SK-N-SH treated with all-trans-retinoic acid at 6 μM for 48 hours (cell line): ENCODE measurements at regions not wholly inside any gene's neighbourhood (a gene's known extent, or its start where the extent isn't known, plus 50 kb on each side); places are given as distances from the start of the nearest gene placed in this dataset.

ENCODE experiments used
- ATAC-seq: fragments of 200-7000 bp; cut with Tn5 transposase; 3 replicates; pipeline ENCODE4 v1.9.1; 2020; ENCODE audit warnings: mild to moderate bottlenecking, moderate library complexity
- ARNTL ChIP-seq: fragments of 450-650 bp; formaldehyde crosslinking; IDR thresholded peaks from 2 replicates; pipeline ENCODE4 v1.5.0; 2020; ENCODE audit warnings: low read depth, mild to moderate bottlenecking, moderate library complexity, borderline replicate concordance
- BACH2 ChIP-seq: fragments of 250-450 bp; sonication (Bioruptor Pico); IDR thresholded peaks from 2 replicates; pipeline ENCODE4 v1.9.0; 2021; ENCODE audit warnings: mild to moderate bottlenecking, borderline replicate concordance
- CREB5 ChIP-seq: fragments of 250-450 bp; sonication (Bioruptor Pico); IDR thresholded peaks from 2 replicates; pipeline ENCODE4 v1.5.1; 2020; ENCODE audit warnings: low read depth, mild to moderate bottlenecking, moderate library complexity
- CSDC2 ChIP-seq: fragments of 250-450 bp; sonication (Bioruptor Pico); IDR thresholded peaks from 2 replicates; pipeline ENCODE4 v1.5.0; 2020; ENCODE audit warnings: mild to moderate bottlenecking, moderate library complexity
- CSRNP3 ChIP-seq: fragments of 250-450 bp; sonication (Bioruptor Pico); IDR thresholded peaks from 2 replicates; pipeline ENCODE4 v1.5.1; 2021; ENCODE audit warnings: mild to moderate bottlenecking, moderate library complexity
- ESRRG ChIP-seq: fragments of 250-450 bp; sonication (Bioruptor Pico); IDR thresholded peaks from 2 replicates; pipeline ENCODE4 v1.6.1; 2021; ENCODE audit warnings: mild to moderate bottlenecking
- GLIS3 ChIP-seq: fragments of 250-450 bp; sonication (Bioruptor Pico); IDR thresholded peaks from 2 replicates; pipeline ENCODE4 v1.5.0; 2020; ENCODE audit warnings: mild to moderate bottlenecking, moderate library complexity
- ISL1 ChIP-seq: fragments of 250-450 bp; sonication (Bioruptor Pico); IDR thresholded peaks from 2 replicates; pipeline ENCODE4 v2.1.2; 2022; ENCODE audit warnings: mild to moderate bottlenecking, moderate library complexity
- OSR1 ChIP-seq: fragments of 250-450 bp; sonication (Bioruptor Pico); IDR thresholded peaks from 2 replicates; pipeline ENCODE4 v1.8.0; 2022; ENCODE audit warnings: moderate library complexity, mild to moderate bottlenecking, inconsistent platforms
- POU6F1 ChIP-seq: fragments of 250-450 bp; sonication (Bioruptor Pico); IDR thresholded peaks from 2 replicates; pipeline ENCODE4 v1.8.0; 2021; ENCODE audit warnings: low read depth, mild to moderate bottlenecking, moderate library complexity, borderline replicate concordance
- PPARA ChIP-seq: fragments of 250-450 bp; sonication (Bioruptor Pico); IDR thresholded peaks from 2 replicates; pipeline ENCODE4 v1.5.0; 2020; ENCODE audit warnings: mild to moderate bottlenecking, borderline replicate concordance
- RARB ChIP-seq: fragments of 250-450 bp; sonication (Bioruptor Pico); IDR thresholded peaks from 2 replicates; pipeline ENCODE4 v1.8.0; 2021; ENCODE audit warnings: mild to moderate bottlenecking, moderate library complexity
- TCF4 ChIP-seq: fragments of 250-450 bp; sonication (Bioruptor Pico); IDR thresholded peaks from 2 replicates; pipeline ENCODE4 v1.8.0; 2021; ENCODE audit warnings: mild to moderate bottlenecking, moderate library complexity, borderline replicate concordance
- TOX ChIP-seq: fragments of 250-450 bp; sonication (Bioruptor Pico); IDR thresholded peaks from 2 replicates; pipeline ENCODE4 v1.8.0; 2021; ENCODE audit warnings: mild to moderate bottlenecking, moderate library complexity, borderline replicate concordance
- ZC3H10 ChIP-seq: fragments of 250-450 bp; sonication (Bioruptor Pico); IDR thresholded peaks from 2 replicates; pipeline ENCODE4 v1.5.1; 2021; ENCODE audit warnings: mild to moderate bottlenecking, moderate library complexity
- ZFP3 ChIP-seq: fragments of 250-450 bp; sonication (Bioruptor Pico); IDR thresholded peaks from 2 replicates; pipeline ENCODE4 v1.5.0; 2020; ENCODE audit warnings: mild to moderate bottlenecking, moderate library complexity
- ZFP30 ChIP-seq: fragments of 450-650 bp; formaldehyde crosslinking; IDR thresholded peaks from 2 replicates; pipeline ENCODE4 v1.5.0; 2022; ENCODE audit warnings: mild to moderate bottlenecking, moderate library complexity
- ZNF565 ChIP-seq: fragments of 450-650 bp; formaldehyde crosslinking; conservative IDR thresholded peaks from 2 replicates; pipeline ENCODE4 v1.5.0; 2020; ENCODE audit warnings: low read depth, mild to moderate bottlenecking, moderate library complexity
- ZNF70 ChIP-seq: fragments of 450-650 bp; formaldehyde crosslinking; IDR thresholded peaks from 2 replicates; pipeline ENCODE4 v1.5.0; 2020; ENCODE audit warnings: mild to moderate bottlenecking, moderate library complexity
- ZNF8 ChIP-seq: fragments of 450-650 bp; formaldehyde crosslinking; IDR thresholded peaks from 2 replicates; pipeline ENCODE4 v1.5.0; 2020; ENCODE audit warnings: mild to moderate bottlenecking, moderate library complexity
- TF ChIP-seq, protein P1 (sequence below): fragments of 250-450 bp; sonication (Bioruptor Pico); IDR thresholded peaks from 2 replicates; pipeline ENCODE4 v1.8.0; 2020; ENCODE audit warnings: mild to moderate bottlenecking, moderate library complexity, borderline replicate concordance
- TF ChIP-seq, protein P2 (sequence below): fragments of 250-450 bp; sonication (Bioruptor Pico); IDR thresholded peaks from 2 replicates; pipeline ENCODE4 v1.5.0; 2020; ENCODE audit warnings: mild to moderate bottlenecking, moderate library complexity

- ATAC-seq, result peak; percentile 89
- TF ChIP-seq ZNF8 (CRISPR knock-in tag), result no peak
- no peak for TF ChIP-seq ZNF70 (CRISPR knock-in tag)
- TF ChIP-seq BACH2 (CRISPR knock-in tag), result no peak
- TF ChIP-seq ESRRG (CRISPR knock-in tag), result no peak
- no peak for TF ChIP-seq ISL1
- no peak for TF ChIP-seq TOX (CRISPR knock-in tag)
- TF ChIP-seq, protein P1, sequence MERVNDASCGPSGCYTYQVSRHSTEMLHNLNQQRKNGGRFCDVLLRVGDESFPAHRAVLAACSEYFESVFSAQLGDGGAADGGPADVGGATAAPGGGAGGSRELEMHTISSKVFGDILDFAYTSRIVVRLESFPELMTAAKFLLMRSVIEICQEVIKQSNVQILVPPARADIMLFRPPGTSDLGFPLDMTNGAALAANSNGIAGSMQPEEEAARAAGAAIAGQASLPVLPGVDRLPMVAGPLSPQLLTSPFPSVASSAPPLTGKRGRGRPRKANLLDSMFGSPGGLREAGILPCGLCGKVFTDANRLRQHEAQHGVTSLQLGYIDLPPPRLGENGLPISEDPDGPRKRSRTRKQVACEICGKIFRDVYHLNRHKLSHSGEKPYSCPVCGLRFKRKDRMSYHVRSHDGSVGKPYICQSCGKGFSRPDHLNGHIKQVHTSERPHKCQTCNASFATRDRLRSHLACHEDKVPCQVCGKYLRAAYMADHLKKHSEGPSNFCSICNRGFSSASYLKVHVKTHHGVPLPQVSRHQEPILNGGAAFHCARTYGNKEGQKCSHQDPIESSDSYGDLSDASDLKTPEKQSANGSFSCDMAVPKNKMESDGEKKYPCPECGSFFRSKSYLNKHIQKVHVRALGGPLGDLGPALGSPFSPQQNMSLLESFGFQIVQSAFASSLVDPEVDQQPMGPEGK (CRISPR knock-in tag), result no peak
- no peak for TF ChIP-seq CSRNP3
- TF ChIP-seq CSDC2 (CRISPR knock-in tag), result no peak
- no peak for TF ChIP-seq POU6F1
- no peak for TF ChIP-seq ARNTL (CRISPR knock-in tag)
- no peak for TF ChIP-seq ZFP3 (CRISPR knock-in tag)
- no peak for TF ChIP-seq ZC3H10 (CRISPR knock-in tag)
- TF ChIP-seq ZNF565 (CRISPR knock-in tag), result no peak
- no peak for TF ChIP-seq GLIS3 (CRISPR knock-in tag)
- no peak for TF ChIP-seq PPARA (CRISPR knock-in tag)
Measured at GRCh38 chr15:62534996-62535395, 369.9 kb upstream of the C2CD4B start.

DNA sequence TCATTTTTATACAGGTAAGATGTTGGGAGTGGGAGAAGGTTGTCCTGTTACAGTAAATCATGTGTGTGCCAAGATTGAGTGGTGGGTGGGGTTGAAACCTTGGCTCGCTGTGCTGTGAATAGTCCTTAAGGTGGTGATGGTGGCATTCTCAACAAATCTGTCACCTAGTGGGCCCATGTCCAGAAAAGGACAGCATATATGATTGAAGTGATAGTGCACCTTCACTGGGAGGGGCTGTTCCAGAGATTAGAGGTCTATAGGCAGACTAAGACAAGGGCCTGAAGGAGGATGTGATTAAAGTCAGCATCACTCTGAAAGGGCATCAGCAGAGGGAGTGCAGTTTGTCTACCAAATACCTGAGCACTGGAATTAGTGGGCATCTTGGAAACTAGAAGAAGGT lies 374.2 kb upstream of the C2CD4B start:
- no peak for ATAC-seq
- no peak for TF ChIP-seq ESRRG (CRISPR knock-in tag)
- TF ChIP-seq ZFP30 (CRISPR knock-in tag), result no peak
- no peak for TF ChIP-seq ZNF565 (CRISPR knock-in tag)
- no peak for TF ChIP-seq ZNF8 (CRISPR knock-in tag)

DNA sequence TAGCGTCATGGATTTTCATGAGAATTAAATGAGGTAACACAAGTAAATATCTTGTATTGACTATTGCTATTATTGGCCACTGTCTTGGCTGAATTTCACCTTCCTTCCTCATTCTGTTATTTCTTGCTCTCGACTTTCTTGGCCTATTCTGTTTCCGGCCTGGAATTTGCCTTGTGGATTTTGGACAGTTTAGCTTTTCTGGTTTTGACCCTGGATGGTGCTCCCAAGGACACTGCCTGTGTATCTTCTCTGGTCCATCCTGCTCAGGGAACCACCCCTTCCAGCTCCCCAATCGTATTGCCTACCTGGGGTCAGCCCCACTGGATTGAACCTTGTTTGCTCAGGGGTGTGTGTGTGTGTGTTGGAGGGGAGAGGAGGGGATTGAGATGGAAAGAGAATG lies 376.2 kb upstream of the C2CD4B start:
- ATAC-seq, result no peak

More for the DNA sequence above, 376.2 kb upstream of the C2CD4B start:
- TF ChIP-seq TOX (CRISPR knock-in tag) (no peak), CSDC2 (CRISPR knock-in tag) (no peak), CSRNP3 (no peak), CREB5 (no peak), RARB (CRISPR knock-in tag) (no peak), ZNF8 (CRISPR knock-in tag) (no peak), TCF4 (no peak), GLIS3 (CRISPR knock-in tag) (no peak), OSR1 (CRISPR knock-in tag) (no peak), ARNTL (CRISPR knock-in tag) (no peak), ZFP3 (CRISPR knock-in tag) (no peak)
- TF ChIP-seq, protein P2, sequence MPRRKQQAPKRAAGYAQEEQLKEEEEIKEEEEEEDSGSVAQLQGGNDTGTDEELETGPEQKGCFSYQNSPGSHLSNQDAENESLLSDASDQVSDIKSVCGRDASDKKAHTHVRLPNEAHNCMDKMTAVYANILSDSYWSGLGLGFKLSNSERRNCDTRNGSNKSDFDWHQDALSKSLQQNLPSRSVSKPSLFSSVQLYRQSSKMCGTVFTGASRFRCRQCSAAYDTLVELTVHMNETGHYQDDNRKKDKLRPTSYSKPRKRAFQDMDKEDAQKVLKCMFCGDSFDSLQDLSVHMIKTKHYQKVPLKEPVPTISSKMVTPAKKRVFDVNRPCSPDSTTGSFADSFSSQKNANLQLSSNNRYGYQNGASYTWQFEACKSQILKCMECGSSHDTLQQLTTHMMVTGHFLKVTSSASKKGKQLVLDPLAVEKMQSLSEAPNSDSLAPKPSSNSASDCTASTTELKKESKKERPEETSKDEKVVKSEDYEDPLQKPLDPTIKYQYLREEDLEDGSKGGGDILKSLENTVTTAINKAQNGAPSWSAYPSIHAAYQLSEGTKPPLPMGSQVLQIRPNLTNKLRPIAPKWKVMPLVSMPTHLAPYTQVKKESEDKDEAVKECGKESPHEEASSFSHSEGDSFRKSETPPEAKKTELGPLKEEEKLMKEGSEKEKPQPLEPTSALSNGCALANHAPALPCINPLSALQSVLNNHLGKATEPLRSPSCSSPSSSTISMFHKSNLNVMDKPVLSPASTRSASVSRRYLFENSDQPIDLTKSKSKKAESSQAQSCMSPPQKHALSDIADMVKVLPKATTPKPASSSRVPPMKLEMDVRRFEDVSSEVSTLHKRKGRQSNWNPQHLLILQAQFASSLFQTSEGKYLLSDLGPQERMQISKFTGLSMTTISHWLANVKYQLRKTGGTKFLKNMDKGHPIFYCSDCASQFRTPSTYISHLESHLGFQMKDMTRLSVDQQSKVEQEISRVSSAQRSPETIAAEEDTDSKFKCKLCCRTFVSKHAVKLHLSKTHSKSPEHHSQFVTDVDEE, result no peak
